OCI-LY7 (cell line): ENCODE measurements at regions not wholly inside any gene's neighbourhood (a gene's known extent, or its start where the extent isn't known, plus 50 kb on each side); places are given as distances from the start of the nearest gene placed in this dataset.

Experiments
- CTCF ChIP-seq: fragments of 200-600 bp; sonication (generic); conservative IDR thresholded peaks from 2 replicates; pipeline ENCODE4 v1.5.1; 2014; ENCODE audit warnings: mild to moderate bottlenecking, antibody characterized with exemption, low read length, moderate library complexity, mixed read lengths
- EZH2phosphoT487 ChIP-seq: fragments of 200-600 bp; sonication (generic); IDR thresholded peaks from 2 replicates; pipeline ENCODE4 v1.6.1; 2018; ENCODE audit warnings: low read depth, borderline replicate concordance, mild to moderate bottlenecking, mixed run types, antibody characterized with exemption, low read length, moderate library complexity, mixed read lengths

GRCh38 chr10:34008656-34009055 is 674.2 kb upstream of the NRP1 start:
- no peak for TF ChIP-seq CTCF
- TF ChIP-seq EZH2phosphoT487 = no peak
